HTERT RPE-1 (cell line): ENCODE measurements at regions not wholly inside any gene's neighbourhood (a gene's known extent, or its start where the extent isn't known, plus 50 kb on each side); places are given as distances from the start of the nearest gene placed in this dataset.

Experiments used
- in situ Hi-C: fragments of 300-500 bp; cut with MboI; formaldehyde crosslinking; loops from 4 replicates; pipeline ENCODE4 v1.14.3; 2020; ENCODE audit warnings: low sequenced_read_pairs

DNA sequence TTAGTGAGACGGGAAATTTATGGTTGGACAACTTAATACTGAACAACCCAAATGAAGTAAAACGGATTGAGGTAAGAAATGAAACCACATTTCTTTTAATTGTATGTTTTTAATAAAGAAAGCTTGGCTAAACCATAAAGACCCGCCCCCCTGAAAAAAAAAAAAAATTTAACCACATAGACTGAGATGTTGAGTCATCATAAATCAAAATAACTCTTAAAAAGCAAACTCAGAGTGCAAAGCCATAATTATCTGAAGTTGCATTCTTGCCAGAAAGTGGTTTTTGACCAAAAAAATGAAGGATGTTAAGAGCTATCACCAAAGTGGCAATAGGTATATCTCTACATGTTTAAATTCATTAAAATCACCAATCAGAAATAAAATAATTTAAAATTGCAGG lies 101.8 kb upstream of the COL21A1 start:
- in situ Hi-C loops, result no loop called here

DNA sequence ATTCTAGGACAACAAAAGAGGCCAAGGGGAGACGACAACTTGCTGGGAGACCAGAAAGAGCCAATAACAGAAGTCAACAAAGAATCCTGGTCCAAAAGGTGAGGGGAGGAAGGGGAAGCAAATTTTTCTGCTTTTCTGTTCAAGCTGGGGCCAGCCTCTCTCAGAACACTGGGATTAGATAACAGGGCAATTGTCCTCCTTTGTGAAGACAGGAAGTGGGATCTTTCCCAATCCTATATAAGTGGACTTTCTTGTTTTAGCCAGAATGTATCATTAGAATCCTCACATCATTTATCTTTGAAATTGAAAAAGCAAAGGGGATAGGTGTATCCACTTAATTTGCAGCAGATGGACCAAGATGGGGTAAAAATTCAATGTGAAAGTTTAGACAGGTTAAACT lies 101.2 kb upstream of the COL21A1 start:
- in situ Hi-C loops, result no loop called here

DNA sequence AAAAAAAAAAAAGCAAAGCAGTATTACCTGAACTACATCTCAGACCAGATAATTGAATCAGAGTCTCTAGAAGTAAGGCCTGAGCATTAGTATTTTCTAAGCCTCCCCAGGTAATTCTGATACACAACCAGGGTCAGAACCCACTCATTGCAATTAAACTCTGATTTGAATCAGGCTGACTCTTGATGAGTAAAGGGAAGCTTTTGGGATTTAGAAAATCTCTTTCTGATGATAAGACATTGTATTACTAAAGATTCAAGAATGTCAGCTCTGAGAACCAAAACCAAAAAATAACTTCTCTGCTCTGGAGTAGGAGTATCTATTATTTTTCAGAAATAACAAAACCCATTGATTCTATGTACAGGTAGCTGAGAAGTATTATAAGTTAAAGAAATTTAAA lies 100.1 kb upstream of the COL21A1 start:
- in situ Hi-C loops, result no loop called here

DNA sequence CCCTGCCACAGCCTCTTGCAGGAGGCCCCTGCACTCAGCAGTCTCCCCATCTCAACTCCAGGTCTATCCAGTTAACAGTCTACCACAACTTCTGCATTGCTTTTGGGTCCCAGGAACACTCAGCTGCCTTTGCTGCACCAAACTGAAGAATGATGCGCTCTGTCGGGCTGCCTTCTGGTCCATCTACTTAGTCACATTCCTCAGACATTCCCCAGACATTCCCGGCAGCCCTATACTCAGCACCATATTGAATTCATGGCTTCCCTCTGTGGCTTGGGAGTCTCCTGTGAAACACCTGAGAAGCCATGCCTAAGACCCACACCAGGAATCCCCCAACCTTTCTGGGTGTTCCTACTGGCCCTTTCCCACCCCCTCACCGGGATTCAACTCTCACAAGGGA lies 99.6 kb upstream of the COL21A1 start:
- in situ Hi-C loops, result no loop called here

DNA sequence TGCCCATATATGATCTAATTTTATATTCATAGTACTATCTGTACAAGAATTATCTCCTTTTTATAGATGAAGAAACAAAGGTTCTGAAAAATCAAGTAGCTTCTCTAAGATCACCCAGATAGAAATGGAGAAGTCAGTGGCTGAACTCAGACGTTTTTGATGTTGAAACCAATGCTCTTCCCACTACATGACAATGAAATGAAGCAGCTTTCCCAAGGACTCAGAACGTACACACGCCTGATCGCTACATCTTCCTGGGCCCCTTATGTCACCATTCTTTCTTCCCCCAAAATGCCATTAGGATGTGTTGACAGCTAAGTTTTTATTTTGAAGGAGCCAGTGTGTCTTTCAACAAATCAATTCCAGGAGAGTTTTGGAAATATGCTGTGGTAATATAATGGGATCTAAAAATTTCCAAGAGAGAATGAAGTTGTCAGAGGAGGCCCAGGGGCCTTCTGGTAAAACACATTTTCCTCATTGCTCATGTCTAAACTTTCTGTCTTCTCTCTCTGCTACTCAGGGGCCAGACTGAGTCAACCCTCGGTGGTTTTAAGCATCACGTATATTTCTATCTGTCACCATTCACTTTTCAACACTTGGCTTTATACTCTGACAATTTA lies 98.1 kb upstream of the COL21A1 start:
- in situ Hi-C loops, result no loop called here

DNA sequence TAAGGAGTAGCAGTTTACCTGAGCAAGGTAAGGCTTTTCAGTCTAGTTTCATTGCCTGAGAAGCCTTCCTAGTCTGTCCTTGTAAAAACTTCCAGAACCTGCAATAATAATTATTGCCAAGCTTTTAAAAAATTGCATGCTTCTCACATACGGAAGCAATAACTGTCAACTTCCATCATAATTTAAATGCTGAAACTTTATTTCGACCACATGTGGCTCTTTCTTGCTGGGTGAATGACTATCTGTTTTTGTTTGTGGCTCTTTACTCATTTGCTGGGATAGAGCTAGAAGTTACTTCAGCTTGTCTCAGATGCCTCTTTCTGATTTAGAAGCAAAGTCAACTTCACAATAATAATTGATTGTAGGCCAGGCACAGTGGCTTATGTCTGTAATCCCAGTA lies 95.9 kb upstream of the COL21A1 start:
- in situ Hi-C loops, result no loop called here

DNA sequence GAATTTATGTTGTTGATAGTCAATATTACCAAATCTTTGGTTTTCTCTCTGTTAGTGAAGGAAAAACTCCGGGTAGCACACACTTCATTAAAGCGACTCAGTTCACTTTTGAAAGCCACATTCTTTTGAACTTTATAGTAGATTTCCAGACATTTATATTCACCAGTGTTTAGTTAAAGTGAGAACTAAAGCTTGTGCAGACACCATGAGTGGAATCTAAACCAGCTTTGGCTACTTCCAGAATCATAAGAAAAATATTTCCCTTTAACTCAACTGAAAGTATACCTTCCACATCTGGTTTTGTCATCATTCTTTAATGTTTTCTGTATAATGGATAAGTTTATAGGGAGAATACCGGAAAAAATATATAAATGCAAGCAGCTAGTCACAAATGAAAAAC lies 92.1 kb upstream of the COL21A1 start:
- in situ Hi-C loops, result no loop called here

DNA sequence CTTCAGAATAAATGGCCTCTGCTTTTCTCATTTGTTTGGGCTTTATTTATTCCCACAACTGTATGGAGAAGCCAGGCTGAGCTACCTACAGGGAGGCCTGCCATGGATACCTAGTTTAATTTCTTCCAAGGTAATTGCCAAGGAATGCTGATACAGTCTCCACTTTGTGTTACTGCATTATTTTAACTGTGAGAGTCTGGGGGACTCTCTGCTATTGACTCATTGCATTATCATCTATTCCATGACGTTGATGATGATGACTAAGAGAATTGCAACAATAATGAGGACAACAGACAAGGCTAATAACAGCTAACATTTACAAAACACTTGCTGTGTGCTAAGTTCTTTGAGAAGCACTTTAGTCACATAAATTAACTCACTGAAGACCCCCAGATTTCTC lies 88.3 kb upstream of the COL21A1 start:
- in situ Hi-C loops, result no loop called here

DNA sequence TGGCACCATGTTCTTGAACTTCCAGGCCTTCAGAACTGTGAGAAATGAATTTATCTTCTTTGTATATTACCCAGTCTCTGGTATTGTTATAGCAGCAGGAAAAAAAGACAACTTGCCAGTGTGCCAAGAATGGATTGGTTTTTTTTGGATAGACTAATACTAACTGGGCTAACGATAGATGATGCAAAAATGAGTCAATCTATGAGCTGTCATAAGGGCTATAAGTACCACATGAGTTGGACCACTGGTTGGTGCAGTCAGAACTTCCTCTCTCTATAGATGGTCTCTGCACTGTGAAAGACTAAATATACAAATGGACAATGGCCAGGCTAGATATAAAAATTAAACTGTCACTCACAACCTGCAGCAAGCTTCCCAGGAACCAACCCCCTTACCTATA lies 87.6 kb upstream of the COL21A1 start:
- in situ Hi-C loops, result no loop called here

DNA sequence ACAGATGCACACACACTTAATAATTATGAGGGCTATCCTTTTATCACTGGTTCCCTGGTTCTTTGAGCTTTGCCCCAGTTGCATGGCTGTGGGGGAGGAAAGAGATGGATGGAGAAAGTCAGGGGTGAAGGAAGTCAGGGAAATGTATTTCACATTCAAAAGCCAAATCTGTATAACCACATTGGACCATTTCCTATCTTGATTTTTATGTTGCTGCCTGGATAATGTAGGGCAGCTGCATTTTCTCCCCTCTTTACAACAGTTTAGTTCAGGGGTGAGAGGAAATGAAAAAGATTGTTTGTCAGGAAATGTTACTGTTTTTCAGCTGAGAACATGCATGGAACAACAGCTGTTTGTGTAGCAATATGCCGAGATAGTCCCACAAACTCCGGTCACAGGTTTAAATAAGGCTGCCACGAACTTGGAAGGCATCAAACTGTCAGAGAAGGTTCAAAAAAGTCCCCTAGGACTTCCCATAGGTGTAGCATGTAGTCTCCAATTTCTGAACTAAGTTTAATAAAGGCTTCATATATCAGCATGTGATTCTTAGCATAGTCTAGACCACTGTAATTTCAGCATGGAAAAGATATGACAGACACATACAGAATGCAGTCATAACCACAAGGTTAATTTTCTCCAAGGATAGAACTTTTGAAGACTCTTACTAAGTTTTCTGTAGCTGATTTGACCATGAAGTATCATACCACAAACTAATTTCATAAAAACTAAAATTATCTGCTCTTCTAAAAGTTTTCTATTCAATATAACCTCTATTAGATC lies 82.1 kb upstream of the COL21A1 start:
- in situ Hi-C loops, result no loop called here

DNA sequence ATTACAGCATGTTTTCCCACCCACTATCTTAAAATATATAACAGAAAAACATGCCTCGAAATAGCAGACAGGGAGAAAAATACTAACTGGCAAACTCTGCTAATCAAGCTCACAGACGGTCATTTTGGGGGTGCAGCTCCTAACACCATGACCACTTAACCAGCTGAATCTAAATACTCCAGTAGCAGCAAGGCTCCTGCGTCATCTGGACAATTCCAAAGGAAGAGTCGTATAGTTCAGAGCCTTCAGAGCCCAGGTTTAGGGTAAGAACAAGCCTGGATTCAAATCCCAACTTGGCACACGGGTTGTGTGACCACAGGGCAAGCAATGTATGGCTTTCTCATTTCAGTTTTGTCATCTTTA lies 81.3 kb upstream of the COL21A1 start:
- in situ Hi-C loops, result no loop called here

DNA sequence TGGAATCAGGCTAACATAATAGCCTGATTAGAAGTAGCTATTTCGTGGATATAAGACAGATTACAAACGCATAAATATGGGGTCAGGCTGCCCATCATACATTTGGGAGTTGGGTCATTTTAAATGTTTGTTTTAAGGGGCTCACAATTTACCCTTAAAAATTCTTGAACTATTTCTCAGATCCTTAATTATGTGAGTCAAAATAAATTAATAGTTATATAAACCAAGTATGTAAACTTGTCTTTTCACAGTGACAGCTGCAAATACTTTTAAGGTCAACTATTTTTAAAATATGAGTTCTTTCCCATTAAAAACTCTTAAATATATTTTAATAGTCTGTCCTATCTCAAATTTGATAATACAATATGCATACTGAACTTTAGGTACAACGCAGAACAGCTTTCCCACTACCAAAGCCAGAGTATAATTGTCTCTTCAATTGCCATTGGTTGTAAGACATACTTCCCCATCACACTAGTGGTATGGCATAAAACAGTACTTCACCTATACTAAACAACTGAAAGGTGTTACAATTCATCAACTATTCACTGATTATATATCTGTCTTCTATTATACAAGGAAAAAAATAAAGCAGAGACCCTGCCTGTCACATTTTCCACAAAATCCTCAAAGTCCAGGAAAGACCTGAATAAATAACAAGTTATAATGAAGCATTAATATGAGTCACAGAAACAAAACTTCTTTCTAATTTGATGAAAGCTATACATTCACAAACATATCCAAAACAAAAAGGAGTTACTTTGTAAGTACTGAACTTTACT lies 80.8 kb upstream of the COL21A1 start:
- in situ Hi-C loops, result no loop called here

DNA sequence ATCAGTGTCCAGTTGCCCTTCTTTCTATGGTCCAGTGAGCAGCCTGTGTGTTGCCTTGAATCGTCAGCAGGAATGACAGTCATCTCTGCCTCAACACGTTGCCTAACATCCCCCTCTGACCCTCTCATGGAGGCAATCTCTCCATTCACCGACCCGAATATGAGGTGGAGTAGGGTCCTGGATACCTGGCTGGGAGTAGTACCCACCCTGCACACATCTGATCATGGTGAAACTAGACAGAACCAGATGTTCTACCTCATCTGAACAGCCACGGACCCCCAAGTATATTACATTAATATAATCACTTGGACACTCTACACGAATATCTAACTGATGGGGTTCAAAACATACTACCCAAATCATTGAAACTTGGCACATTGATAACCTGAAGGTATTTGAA lies 77.0 kb upstream of the COL21A1 start:
- in situ Hi-C loops, result no loop called here

DNA sequence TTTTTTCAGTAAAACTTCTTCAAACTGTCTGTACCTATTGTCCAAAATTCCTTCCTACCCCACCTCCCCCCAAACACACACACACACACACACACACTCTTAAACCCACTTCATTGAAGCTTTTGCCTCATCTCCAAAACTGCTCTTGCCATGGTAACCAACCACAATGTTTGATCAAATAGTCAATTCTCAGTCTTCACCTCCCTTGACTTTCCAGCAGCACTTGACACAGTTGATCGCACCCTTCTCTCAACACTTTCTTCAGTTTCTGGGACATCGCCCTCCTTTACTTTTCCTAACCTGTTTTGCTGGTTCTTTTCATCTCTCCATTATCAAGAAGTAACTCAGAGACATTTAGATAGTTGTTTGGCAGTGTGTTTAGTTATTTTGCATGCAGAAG lies 71.5 kb upstream of the COL21A1 start:
- in situ Hi-C loops, result no loop called here

DNA sequence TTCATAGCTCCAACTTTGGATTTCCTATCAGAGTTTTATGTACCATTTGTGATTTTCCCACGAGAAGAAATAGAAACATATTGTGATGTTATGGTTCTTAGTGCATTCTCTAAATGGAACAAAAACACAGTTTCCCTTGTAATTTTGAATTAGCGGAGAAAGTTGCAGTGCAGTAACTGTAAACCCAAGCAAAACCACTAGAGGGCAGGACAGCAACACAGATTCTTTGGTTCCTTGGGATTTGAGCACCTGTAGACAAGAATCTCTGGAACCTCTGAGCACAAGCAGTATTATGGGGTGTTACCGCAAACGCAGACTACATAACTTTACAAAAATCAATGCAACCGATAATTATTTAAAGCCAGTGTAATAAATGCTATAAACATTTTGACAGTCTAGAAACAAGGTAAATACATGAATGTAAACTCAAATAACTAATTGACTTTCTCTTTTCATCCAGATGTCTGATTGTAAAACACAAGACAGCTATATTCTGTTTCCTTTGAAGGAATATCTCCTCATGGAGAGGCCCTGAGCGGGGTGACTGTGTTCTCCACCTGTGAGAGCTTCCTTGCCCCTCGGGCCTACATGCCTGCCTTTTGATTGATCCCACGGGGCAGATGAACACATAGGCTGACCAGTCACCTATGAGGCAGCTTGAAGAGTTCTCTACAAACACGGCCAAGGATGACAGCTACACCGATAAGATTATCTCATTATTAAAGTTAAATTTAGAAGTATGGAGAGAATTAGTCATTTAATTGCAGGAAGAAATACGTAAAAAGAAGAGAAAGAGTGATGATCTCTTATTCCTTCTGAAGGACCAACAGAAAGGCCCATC lies 67.5 kb upstream of the COL21A1 start:
- in situ Hi-C loops, result no loop called here

DNA sequence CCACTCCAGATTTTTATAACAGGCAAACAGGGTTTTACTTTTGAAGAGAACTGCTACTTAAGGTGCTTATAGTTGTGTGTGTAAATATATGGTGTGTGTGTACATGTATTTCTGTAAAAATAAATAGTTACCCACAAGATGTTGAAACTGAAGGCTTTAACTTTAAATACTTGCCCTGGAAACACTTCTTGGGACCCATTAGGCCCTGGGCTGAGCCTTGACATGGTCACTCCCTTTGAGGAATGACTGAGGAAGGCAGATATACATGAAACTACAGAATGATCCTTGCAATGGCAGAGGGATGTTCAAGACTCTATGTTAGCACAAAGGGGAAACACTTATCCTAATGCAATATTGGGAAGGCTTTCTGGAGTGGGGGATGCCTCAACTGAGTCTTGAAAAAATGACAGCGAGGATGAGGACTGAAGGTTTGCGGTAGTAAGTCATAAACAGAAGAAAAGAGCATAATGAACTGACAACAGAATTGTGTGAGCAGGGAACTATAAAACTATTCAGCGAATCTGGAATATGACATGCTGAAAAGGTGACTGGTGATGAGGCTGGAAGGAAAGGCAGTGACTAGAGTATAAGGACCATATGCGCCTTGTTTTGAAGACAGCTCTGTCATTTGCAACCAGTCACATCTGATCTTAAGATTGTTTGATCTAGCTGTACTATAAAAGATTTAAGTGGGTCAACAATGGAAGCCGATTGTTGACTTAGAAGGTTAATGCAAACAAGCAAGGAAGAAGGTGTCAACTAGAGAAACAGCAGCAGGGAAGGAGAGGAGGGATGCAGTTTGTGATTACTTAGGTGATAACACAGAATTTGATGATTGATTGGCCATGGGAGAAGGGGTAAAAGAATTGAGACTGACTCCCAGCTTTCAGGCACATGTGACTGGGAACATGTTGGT lies 64.4 kb upstream of the COL21A1 start:
- in situ Hi-C loops, result no loop called here

DNA sequence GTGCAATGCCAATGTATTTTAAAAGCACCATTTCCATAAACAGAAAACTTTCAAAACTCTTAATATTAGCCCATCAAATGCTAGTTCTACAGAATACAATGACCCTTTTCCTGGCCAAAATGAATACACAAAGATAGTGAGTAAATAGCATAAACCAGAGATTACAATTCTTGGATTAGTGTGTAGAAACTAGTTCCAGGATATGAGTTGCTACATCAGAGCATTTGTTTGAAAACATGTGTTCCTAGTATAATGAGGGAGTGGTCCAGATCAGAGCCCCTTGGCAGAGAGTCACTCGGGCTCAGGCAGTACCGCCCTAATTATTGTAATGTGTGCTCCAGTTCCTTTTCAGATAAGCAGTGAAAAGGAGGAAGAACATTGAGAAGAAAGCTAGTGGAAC lies 63.7 kb upstream of the COL21A1 start:
- in situ Hi-C loops, result no loop called here

DNA sequence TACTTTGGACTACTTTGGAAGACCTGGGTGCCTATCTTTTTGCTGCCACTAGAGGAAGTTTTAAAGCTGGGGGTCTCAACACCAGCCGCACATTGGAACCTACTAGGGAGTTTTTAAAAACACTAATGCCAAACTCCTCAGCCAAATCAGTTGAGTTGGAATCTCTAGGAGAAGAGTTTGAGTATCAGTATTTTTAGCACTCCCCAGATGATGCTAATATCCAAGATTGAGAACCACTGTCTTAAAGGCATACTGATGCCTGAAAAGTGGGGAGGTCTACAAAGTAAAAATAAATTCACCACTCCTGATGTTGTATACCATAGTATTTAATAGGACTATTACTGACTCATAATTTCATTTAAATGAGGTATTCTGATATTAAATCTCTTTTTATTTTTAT lies 62.9 kb upstream of the COL21A1 start:
- in situ Hi-C loops, result no loop called here

DNA sequence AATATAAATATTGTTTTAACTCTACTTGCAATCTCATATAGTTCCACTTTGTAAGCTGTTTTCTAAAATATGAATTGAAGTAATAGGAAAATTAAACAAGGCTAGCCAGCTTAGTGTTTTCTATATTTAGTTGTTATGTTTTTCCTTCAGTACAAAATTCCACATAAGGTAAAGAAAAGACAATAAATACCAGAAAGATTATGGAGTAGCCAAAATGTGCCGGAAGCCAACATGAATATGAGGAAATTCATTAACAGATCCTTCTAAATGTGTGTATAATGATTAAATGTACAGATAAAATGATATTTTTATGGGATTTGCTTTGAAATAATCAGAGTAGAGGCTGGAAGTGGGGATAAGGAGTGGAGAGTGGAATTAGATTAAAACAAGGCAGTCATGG lies 52.5 kb upstream of the COL21A1 start:
- in situ Hi-C loops, result no loop called here
